Uterus (tissue), 3 donors: ENCODE measurements at regions not wholly inside any gene's neighbourhood (a gene's known extent, or its start where the extent isn't known, plus 50 kb on each side); places are given as distances from the start of the nearest gene placed in this dataset. TPM values are rescaled to one million over a fixed set of nuclear protein-coding genes. Genes with fewer than 3 reads are reported as not detected.

Experiments
- DNase-seq, 2 donors: peaks; one replicate each; pipeline ENCODE4 v3.0.0-alpha.2; 2019 to 2020
- H3K27ac ChIP-seq, 2 donors: fragments of 200-600 bp; sonication (generic); 1 replicate in 1 of 2; 2 replicates in 1 of 2; pipeline ENCODE4 v1.5.1; 2016 to 2018
- H3K27me3 ChIP-seq, 2 donors: fragments of 200-600 bp; sonication (generic); one replicate each; pipeline ENCODE4 v1.5.1; 2018 to 2019; ENCODE audit warnings: control low read depth in 1 of 2
- H3K36me3 ChIP-seq, 2 donors: fragments of 200-600 bp; sonication (generic); one replicate each; pipeline ENCODE4 v1.5.1; 2019; ENCODE audit warnings: control low read depth in 1 of 2
- H3K4me1 ChIP-seq, 2 donors: fragments of 200-600 bp; sonication (generic); one replicate each; pipeline ENCODE4 v1.5.1; 2018 to 2019; ENCODE audit warnings: control low read depth in 1 of 2
- H3K4me3 ChIP-seq, 2 donors: fragments of 200-600 bp; sonication (generic); 1 replicate in 1 of 2; 2 replicates in 1 of 2; pipeline ENCODE4 v1.5.1; 2018 to 2019; ENCODE audit warnings: mild to moderate bottlenecking in 1 of 2
- H3K9me3 ChIP-seq, 2 donors: fragments of 200-600 bp; sonication (generic); one replicate each; pipeline ENCODE4 v1.5.1; 2019; ENCODE audit warnings: control low read depth in 1 of 2
- CTCF ChIP-seq, 4 experiments: fragments of 200-600 bp in 2 of 4; fragments of 450-650 bp in 2 of 4; sonication (generic) in 2 of 4; IDR thresholded peaks; one replicate each; pipeline ENCODE4 v1.5.1; 2016 to 2019; ENCODE audit warnings: antibody characterized with exemption in 4 of 4, mild to moderate bottlenecking in 2 of 4, moderate library complexity in 1 of 4
- POLR2A ChIP-seq, 2 donors: fragments of 450-650 bp; IDR thresholded peaks; one replicate each; pipeline ENCODE4 v1.6.1; 2016; ENCODE audit warnings: antibody characterized with exemption in 2 of 2, mild to moderate bottlenecking in 1 of 2, moderate library complexity in 1 of 2
- intact Hi-C: fragments of 100-400 bp; cut with DNase I; formaldehyde crosslinking; loops from one replicate; pipeline ENCODE4 v1.15.1; 2023; ENCODE audit warnings: low total_unique reads
- small RNA-seq: library from RNA; depleted of rRNA; stranded (forward); fragments of <200 nt; gene quantifications from one replicate; pipeline ENCODE3, GENCODE V24; 2016
- donor health status: DM: yes; HTN: yes; CAD: no.

- Histone ChIP-seq H3K36me3 (no peaks in the 10 kb centered on the region), H3K9me3 (no peaks in the 10 kb centered on the region), H3K27me3 (no peaks in the 10 kb centered on the region), H3K4me3 (no peak overlapping the region), H3K27ac (no peak overlapping the region), H3K4me1 (no peaks in the 10 kb centered on the region)
- DNase-seq = no peak
- no peak for TF ChIP-seq POLR2A (IDR thresholded peaks at IDR 0.05)
- no peak for TF ChIP-seq CTCF (IDR thresholded peaks at IDR 0.05)
- intact Hi-C loops = no loop called here
These were observed 53.8 kb upstream of the FTMT start for GRCh38 chr5:121797681-121798518.

Small RNA genes in the stretch of these regions (small RNA-seq; reads per million reads assigned to genes)
- not detected for gene AC010350.1
